Hepatocyte (in vitro differentiated cells): ENCODE measurements at regions not wholly inside any gene's neighbourhood (a gene's known extent, or its start where the extent isn't known, plus 50 kb on each side); places are given as distances from the start of the nearest gene placed in this dataset.

ENCODE experiments used
- CTCF ChIP-seq: fragments of 200-600 bp; sonication (generic); IDR thresholded peaks from 2 replicates; pipeline ENCODE4 v1.5.1; 2016; ENCODE audit warnings: antibody characterized with exemption, mild to moderate bottlenecking; ENCODE audit not compliant: poor library complexity
- EZH2 ChIP-seq: fragments of 200-600 bp; sonication (generic); IDR thresholded peaks from 2 replicates; pipeline ENCODE4 v1.6.1; 2016; ENCODE audit warnings: antibody characterized with exemption, mild to moderate bottlenecking, borderline replicate concordance
- EZH2phosphoT487 ChIP-seq: fragments of 200-600 bp; sonication (generic); IDR thresholded peaks from one replicate; pipeline ENCODE4 v1.6.1; 2018; ENCODE audit warnings: antibody characterized with exemption, mild to moderate bottlenecking, low read depth, moderate library complexity; ENCODE audit not compliant: unreplicated experiment, severe bottlenecking

DNA sequence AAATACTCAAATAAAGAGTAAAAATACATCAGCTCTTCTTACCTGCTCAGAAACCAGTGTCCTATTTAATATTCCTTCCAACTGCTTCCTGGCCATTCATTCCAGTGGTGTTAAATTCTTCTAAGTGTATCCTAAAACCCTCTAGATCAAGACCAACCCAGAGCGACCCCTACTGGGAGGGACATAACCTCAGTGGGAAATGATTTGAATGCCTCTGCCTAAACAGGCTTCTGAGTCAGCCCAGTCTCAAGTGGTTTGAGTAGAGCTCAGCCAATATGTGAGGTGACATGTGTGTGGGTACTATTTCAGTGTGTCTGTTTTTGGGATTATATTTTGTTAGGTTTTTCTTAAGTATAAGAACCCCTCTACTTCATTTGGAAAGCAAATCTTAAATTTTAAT, 133.6 kb upstream of the ARHGEF9 start:
- TF ChIP-seq EZH2phosphoT487: no peak
- TF ChIP-seq CTCF: no peak
- TF ChIP-seq EZH2: no peak
